HEK293 (cell line): ENCODE measurements at regions not wholly inside any gene's neighbourhood (a gene's known extent, or its start where the extent isn't known, plus 50 kb on each side); places are given as distances from the start of the nearest gene placed in this dataset.

Experiments used
- CTCF ChIA-PET: fragments of 350-600 bp; formaldehyde crosslinking; extraction: SDS; loops from one replicate; lab custom pipeline; 2021; ENCODE audit warnings: antibody characterized with exemption; lab: Yijun Ruan, JAX
- POLR2A ChIA-PET: fragments of 300-600 bp; formaldehyde crosslinking; extraction: SDS; loops from one replicate; lab custom pipeline; 2020; ENCODE audit warnings: antibody characterized with exemption, inconsistent platforms; lab: Yijun Ruan, JAX
- H3K27ac ChIP-seq: fragments of 200-500 bp; sonication (Bioruptor generic); 2 replicates; pipeline ENCODE4 v1.5.1; 2014; ENCODE audit warnings: low read depth, low read length, control low read depth, inconsistent platforms; ENCODE audit errors: extremely low read depth
- H3K36me3 ChIP-seq, 2 experiments: fragments of 200-500 bp in 1 of 2; sonication (Bioruptor generic) in 1 of 2; 1 replicate in 1 of 2; 2 replicates in 1 of 2; pipeline ENCODE4 v1.5.1; 2014 to 2017; ENCODE audit warnings: inconsistent platforms in 2 of 2, low read length in 2 of 2; ENCODE audit not compliant: control insufficient read depth in 2 of 2, insufficient read depth in 1 of 2
- H3K4me1 ChIP-seq: fragments of 200-500 bp; sonication (Bioruptor generic); 2 replicates; pipeline ENCODE4 v1.5.1; 2014; ENCODE audit warnings: mild to moderate bottlenecking, low read length, inconsistent platforms; ENCODE audit not compliant: control insufficient read depth, insufficient read depth
- H3K4me3 ChIP-seq: 2 replicates; pipeline ENCODE4 v1.5.1; 2011; ENCODE audit warnings: low read depth, mild to moderate bottlenecking, control low read depth, low read length, moderate library complexity
- H3K9me3 ChIP-seq: fragments of 200-500 bp; sonication (Bioruptor generic); 2 replicates; pipeline ENCODE4 v1.5.1; 2014; ENCODE audit warnings: low read depth, low read length, inconsistent platforms; ENCODE audit not compliant: control insufficient read depth, insufficient read depth
- ATF2 ChIP-seq: fragments of 450-650 bp; formaldehyde crosslinking; IDR thresholded peaks from 2 replicates; pipeline ENCODE4 v1.5.1; 2016; ENCODE audit warnings: missing biosample characterization, missing genetic modification characterization, low read depth
- ELK4 ChIP-seq: IDR thresholded peaks from 2 replicates; pipeline ENCODE4 v1.6.1; 2011; ENCODE audit warnings: mild to moderate bottlenecking, low read depth, low read length, borderline replicate concordance
- GLI2 ChIP-seq: fragments of 450-650 bp; formaldehyde crosslinking; IDR thresholded peaks from 2 replicates; pipeline ENCODE4; 2017; ENCODE audit warnings: missing biosample characterization, missing genetic modification characterization, low read depth, borderline replicate concordance
- HOXC10 ChIP-seq: sonication (generic); formaldehyde crosslinking; IDR thresholded peaks from 2 replicates; pipeline ENCODE4 v1.8.1; 2023; ENCODE audit warnings: mild to moderate bottlenecking, missing genetic modification reagents
- KLF8 ChIP-seq: fragments of 450-650 bp; formaldehyde crosslinking; IDR thresholded peaks from 2 replicates; pipeline ENCODE4 v1.5.1; 2016; ENCODE audit warnings: missing biosample characterization, missing genetic modification characterization
- PATZ1 ChIP-seq: fragments of 450-650 bp; formaldehyde crosslinking; IDR thresholded peaks from 2 replicates; pipeline ENCODE4 v1.5.1; 2016; ENCODE audit warnings: missing biosample characterization, missing genetic modification characterization
- SP2 ChIP-seq: fragments of 450-650 bp; formaldehyde crosslinking; IDR thresholded peaks from 2 replicates; pipeline ENCODE4 v1.5.1; 2016; ENCODE audit warnings: missing biosample characterization, missing genetic modification characterization
- ZBTB7A ChIP-seq: fragments of 450-650 bp; formaldehyde crosslinking; IDR thresholded peaks from 2 replicates; pipeline ENCODE4 v1.5.1; 2016; ENCODE audit warnings: low read depth, missing biosample characterization, missing genetic modification characterization
- ZBTB8A ChIP-seq: fragments of 450-650 bp; formaldehyde crosslinking; IDR thresholded peaks from 2 replicates; pipeline ENCODE4 v1.5.1; 2016; ENCODE audit warnings: missing biosample characterization, missing genetic modification characterization
- ZNF10 ChIP-seq: fragments of 450-650 bp; formaldehyde crosslinking; IDR thresholded peaks from 2 replicates; pipeline ENCODE4 v1.5.1; 2017; ENCODE audit warnings: missing biosample characterization, missing genetic modification characterization
- ZNF184 ChIP-seq: fragments of 450-650 bp; IDR thresholded peaks from 2 replicates; pipeline ENCODE4 v1.5.1; 2018; ENCODE audit warnings: missing biosample characterization, mild to moderate bottlenecking, missing genetic modification characterization
- ZNF221 ChIP-seq: fragments of 450-650 bp; formaldehyde crosslinking; IDR thresholded peaks from 2 replicates; pipeline ENCODE4 v1.5.1; 2017; ENCODE audit warnings: missing biosample characterization, missing genetic modification characterization, borderline replicate concordance
- ZNF548 ChIP-seq: fragments of 450-650 bp; formaldehyde crosslinking; IDR thresholded peaks from 2 replicates; pipeline ENCODE4 v1.5.1; 2016; ENCODE audit warnings: missing biosample characterization, missing genetic modification characterization
- TF ChIP-seq, protein P1 (sequence below): fragments of 450-650 bp; formaldehyde crosslinking; IDR thresholded peaks from 2 replicates; pipeline ENCODE4 v1.5.1; 2017; ENCODE audit warnings: missing biosample characterization, missing genetic modification characterization
- TF ChIP-seq, protein P2 (sequence below): fragments of 450-650 bp; formaldehyde crosslinking; IDR thresholded peaks from 2 replicates; pipeline ENCODE4 v1.5.1; 2016; ENCODE audit warnings: missing biosample characterization, missing genetic modification characterization

- no peak for TF ChIP-seq ELK4
- no peak for TF ChIP-seq ATF2 (tag by site-specific recombination)
- no peak for TF ChIP-seq ZNF221 (tag by site-specific recombination)
- no peak for TF ChIP-seq KLF8
- TF ChIP-seq, protein P1, sequence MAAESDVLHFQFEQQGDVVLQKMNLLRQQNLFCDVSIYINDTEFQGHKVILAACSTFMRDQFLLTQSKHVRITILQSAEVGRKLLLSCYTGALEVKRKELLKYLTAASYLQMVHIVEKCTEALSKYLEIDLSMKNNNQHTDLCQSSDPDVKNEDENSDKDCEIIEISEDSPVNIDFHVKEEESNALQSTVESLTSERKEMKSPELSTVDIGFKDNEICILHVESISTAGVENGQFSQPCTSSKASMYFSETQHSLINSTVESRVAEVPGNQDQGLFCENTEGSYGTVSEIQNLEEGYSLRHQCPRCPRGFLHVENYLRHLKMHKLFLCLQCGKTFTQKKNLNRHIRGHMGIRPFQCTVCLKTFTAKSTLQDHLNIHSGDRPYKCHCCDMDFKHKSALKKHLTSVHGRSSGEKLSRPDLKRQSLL (tag by site-specific recombination), result no peak
- no peak for TF ChIP-seq GLI2
- no peak for TF ChIP-seq ZNF548
These were observed 828.1 kb downstream of the MCTP2 start (continued) for GRCh38 chr15:95059346-95059905.

GRCh38 chr15:95068701-95069521, 837.5 kb downstream of the MCTP2 start:
- CTCF ChIA-PET, result no interaction called here
- POLR2A ChIA-PET, result no interaction called here
- Histone ChIP-seq H3K9me3 (no peaks in the 10 kb centered on the region), H3K36me3 (no peaks in the 10 kb centered on the region), H3K27ac (no peak overlapping the region), H3K4me1 (no peaks in the 10 kb centered on the region)
- TF ChIP-seq SP2 (tag by site-specific recombination), result no peak
- no peak for TF ChIP-seq ZBTB8A
- TF ChIP-seq, protein P2, sequence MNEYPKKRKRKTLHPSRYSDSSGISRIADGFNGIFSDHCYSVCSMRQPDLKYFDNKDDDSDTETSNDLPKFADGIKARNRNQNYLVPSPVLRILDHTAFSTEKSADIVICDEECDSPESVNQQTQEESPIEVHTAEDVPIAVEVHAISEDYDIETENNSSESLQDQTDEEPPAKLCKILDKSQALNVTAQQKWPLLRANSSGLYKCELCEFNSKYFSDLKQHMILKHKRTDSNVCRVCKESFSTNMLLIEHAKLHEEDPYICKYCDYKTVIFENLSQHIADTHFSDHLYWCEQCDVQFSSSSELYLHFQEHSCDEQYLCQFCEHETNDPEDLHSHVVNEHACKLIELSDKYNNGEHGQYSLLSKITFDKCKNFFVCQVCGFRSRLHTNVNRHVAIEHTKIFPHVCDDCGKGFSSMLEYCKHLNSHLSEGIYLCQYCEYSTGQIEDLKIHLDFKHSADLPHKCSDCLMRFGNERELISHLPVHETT, result no peak
- no peak for TF ChIP-seq ZBTB7A
- no peak for TF ChIP-seq PATZ1 (tag by site-specific recombination)
- no peak for TF ChIP-seq ZNF184 (tag by site-specific recombination)
- no peak for TF ChIP-seq ZNF10 (tag by site-specific recombination)
- no peak for TF ChIP-seq ZNF548
- no peak for TF ChIP-seq HOXC10 (CRISPR knock-in tag)
- TF ChIP-seq, all 188 proteins: peak for 0
- H3K4me3 ChIP-seq, result no peak overlapping the region
